UCSD-AML1 (cell line): ENCODE measurements at regions not wholly inside any gene's neighbourhood (a gene's known extent, or its start where the extent isn't known, plus 50 kb on each side); places are given as distances from the start of the nearest gene placed in this dataset.

Source experiments
- DNase-seq: peaks from one replicate; lab custom pipeline; 2025; ENCODE audit not compliant: unreplicated experiment; lab: John Stamatoyannopoulos, UW

GRCh38 chr3:25084016-25084415, 344.0 kb upstream of the RARB start:
- DNase-seq = no peak

GRCh38 chr3:25086721-25087120, 341.3 kb upstream of the RARB start:
- DNase-seq = no peak

- no peak for DNase-seq
These were observed 339.8 kb upstream of the RARB start for GRCh38 chr3:25088284-25088683.

GRCh38 chr3:25090698-25091453, 337.2 kb upstream of the RARB start:
- no peak for DNase-seq

- DNase-seq = no peak
These were observed 336.1 kb upstream of the RARB start for GRCh38 chr3:25091934-25092333.

GRCh38 chr3:25094932-25095685, 333.0 kb upstream of the RARB start:
- DNase-seq = no peak

GRCh38 chr3:25096536-25096935, 331.5 kb upstream of the RARB start:
- no peak for DNase-seq

GRCh38 chr3:25097023-25097422, 331.0 kb upstream of the RARB start:
- no peak for DNase-seq

- DNase-seq = no peak
These were observed 328.4 kb upstream of the RARB start for GRCh38 chr3:25099666-25100065.

- no peak for DNase-seq
These were observed 324.7 kb upstream of the RARB start for GRCh38 chr3:25103391-25103790.

- DNase-seq = no peak
These were observed 320.0 kb upstream of the RARB start for GRCh38 chr3:25107918-25108617.

- no peak for DNase-seq
These were observed 317.4 kb upstream of the RARB start for GRCh38 chr3:25110642-25111041.

- no peak for DNase-seq
These were observed 314.2 kb upstream of the RARB start for GRCh38 chr3:25113891-25114290.

- DNase-seq = no peak
These were observed 313.5 kb upstream of the RARB start for GRCh38 chr3:25114532-25114931.

GRCh38 chr3:25117005-25117593, 311.0 kb upstream of the RARB start:
- no peak for DNase-seq

GRCh38 chr3:25119682-25120081, 308.4 kb upstream of the RARB start:
- DNase-seq = no peak

GRCh38 chr3:25120665-25121064, 307.4 kb upstream of the RARB start:
- no peak for DNase-seq

- DNase-seq = no peak
These were observed 302.9 kb upstream of the RARB start for GRCh38 chr3:25125201-25125600.

GRCh38 chr3:25128735-25129134, 299.3 kb upstream of the RARB start:
- DNase-seq = no peak

- DNase-seq = no peak
These were observed 297.1 kb upstream of the RARB start for GRCh38 chr3:25130724-25131520.

- no peak for DNase-seq
These were observed 294.5 kb upstream of the RARB start for GRCh38 chr3:25133588-25133987.
